GM23248 (cell line): ENCODE measurements at regions not wholly inside any gene's neighbourhood (a gene's known extent, or its start where the extent isn't known, plus 50 kb on each side); places are given as distances from the start of the nearest gene placed in this dataset.

ENCODE experiments used
- DNase-seq: peaks from one replicate; pipeline ENCODE4 v3.0.0-alpha.2; 2015
- H2AFZ ChIP-seq: fragments of 200-600 bp; sonication (generic); 2 replicates; pipeline ENCODE4 v1.6.1; 2016; ENCODE audit warnings: antibody characterized with exemption
- H3F3A ChIP-seq: fragments of 200-600 bp; sonication (generic); 2 replicates; pipeline ENCODE4 v1.6.1; 2016; ENCODE audit warnings: mild to moderate bottlenecking, antibody characterized with exemption, mixed run types; ENCODE audit not compliant: insufficient read depth
- H3K27ac ChIP-seq: fragments of 200-600 bp; sonication (generic); 2 replicates; pipeline ENCODE4 v1.5.1; 2016; ENCODE audit warnings: mild to moderate bottlenecking
- H3K27me3 ChIP-seq: fragments of 200-600 bp; sonication (generic); replicated peaks from 2 replicates; pipeline ENCODE4 v1.6.1; 2016; ENCODE audit warnings: mild to moderate bottlenecking; ENCODE audit not compliant: insufficient read depth
- H3K36me3 ChIP-seq: fragments of 200-600 bp; sonication (generic); 2 replicates; pipeline ENCODE4 v1.6.1; 2016; ENCODE audit warnings: low read depth, mild to moderate bottlenecking
- H3K4me1 ChIP-seq: fragments of 200-600 bp; sonication (generic); 2 replicates; pipeline ENCODE4 v1.6.1; 2016; ENCODE audit warnings: mild to moderate bottlenecking; ENCODE audit not compliant: insufficient read depth
- H3K4me2 ChIP-seq: fragments of 200-600 bp; sonication (generic); one replicate; pipeline ENCODE4 v1.6.1; 2016; ENCODE audit warnings: mild to moderate bottlenecking; ENCODE audit not compliant: unreplicated experiment
- H3K4me3 ChIP-seq: fragments of 200-600 bp; sonication (generic); 2 replicates; pipeline ENCODE4 v1.5.1; 2016; ENCODE audit warnings: mild to moderate bottlenecking
- H3K79me2 ChIP-seq: fragments of 200-600 bp; sonication (generic); 2 replicates; pipeline ENCODE4 v1.6.1; 2016; ENCODE audit warnings: mild to moderate bottlenecking; ENCODE audit not compliant: insufficient read depth
- H3K9ac ChIP-seq: fragments of 200-600 bp; sonication (generic); 2 replicates; pipeline ENCODE4 v1.6.1; 2016; ENCODE audit warnings: mild to moderate bottlenecking
- H3K9me2 ChIP-seq: fragments of 200-600 bp; sonication (generic); 2 replicates; pipeline ENCODE4 v1.6.1; 2016; ENCODE audit warnings: mixed run types, mild to moderate bottlenecking, moderate library complexity; ENCODE audit not compliant: insufficient read depth
- H3K9me3 ChIP-seq: fragments of 200-600 bp; sonication (generic); one replicate; pipeline ENCODE4 v1.6.1; 2017; ENCODE audit warnings: low read depth
- H4K20me1 ChIP-seq: fragments of 200-600 bp; sonication (generic); 2 replicates; pipeline ENCODE4 v1.6.0; 2016; ENCODE audit not compliant: insufficient read depth
- EZH2 ChIP-seq: fragments of 200-600 bp; sonication (generic); IDR thresholded peaks from 2 replicates; pipeline ENCODE4 v1.6.1; 2018; ENCODE audit warnings: antibody characterized with exemption, mild to moderate bottlenecking; ENCODE audit not compliant: insufficient read depth, poor library complexity, severe bottlenecking
- EZH2phosphoT487 ChIP-seq: fragments of 200-600 bp; sonication (generic); IDR thresholded peaks from 2 replicates; pipeline ENCODE4 v1.6.1; 2018; ENCODE audit warnings: antibody characterized with exemption, moderate library complexity, mild to moderate bottlenecking, low read depth; ENCODE audit not compliant: insufficient read depth
- WGBS, 2 experiments: methylation state at CpG; one replicate each; pipeline ENCODE4 v1.1.6; 2015 to 2017; ENCODE audit warnings: low lambda C conversion rate in 2 of 2, low coverage in 1 of 2; ENCODE audit errors: missing lambda C conversion rate in 2 of 2; 5-methylcytosine and 5-hydroxymethylcytosine counted together
- in situ Hi-C: fragments of 300-500 bp; cut with MboI; formaldehyde crosslinking; loops from 2 replicates; pipeline ENCODE4 v1.15.0; 2020

DNA sequence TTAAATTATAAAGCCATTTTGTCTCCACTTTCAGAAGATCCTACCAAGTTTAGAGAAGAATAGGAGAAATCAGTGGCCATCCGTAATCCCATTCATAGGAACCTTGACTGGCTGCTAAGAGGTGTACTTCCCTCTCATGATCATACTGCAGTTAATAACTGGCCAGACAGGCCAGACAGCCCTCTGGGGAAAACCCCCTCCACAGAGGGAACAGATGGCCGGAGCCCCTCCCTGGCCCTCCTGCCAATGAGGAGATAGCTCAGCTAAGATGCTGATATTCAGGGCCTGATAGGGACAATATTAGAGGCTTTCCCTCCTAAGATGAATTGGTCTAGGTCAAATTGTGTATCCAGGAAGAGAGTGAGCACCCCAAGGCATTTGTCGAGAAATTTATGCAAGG, 200.0 kb upstream of the MAOA start:
- H3K4me1 ChIP-seq = no peaks in the 10 kb centered on the region
- H2AFZ ChIP-seq = no peak overlapping the region
- no peak for DNase-seq
- H3F3A ChIP-seq = no peaks in the 10 kb centered on the region
- no peaks in the 10 kb centered on the region for H4K20me1 ChIP-seq
- H3K9me2 ChIP-seq = no peaks in the 10 kb centered on the region
- in situ Hi-C loops = no loop called here
- no peaks in the 10 kb centered on the region for H3K9me3 ChIP-seq
- H3K27ac ChIP-seq = no peak overlapping the region
- H3K27me3 ChIP-seq = no peaks in the 10 kb centered on the region
- 36 to 38% methylated on average over 2 to 3 of the region's 3 CpGs for WGBS, 2 experiments
- no peak overlapping the region for H3K9ac ChIP-seq
- TF ChIP-seq EZH2phosphoT487 = no peak
- TF ChIP-seq EZH2 = no peak
- H3K36me3 ChIP-seq = no peaks in the 10 kb centered on the region
- H3K4me3 ChIP-seq = no peak overlapping the region
- no peaks in the 10 kb centered on the region for H3K79me2 ChIP-seq
- H3K4me2 ChIP-seq = no peak overlapping the region

DNA sequence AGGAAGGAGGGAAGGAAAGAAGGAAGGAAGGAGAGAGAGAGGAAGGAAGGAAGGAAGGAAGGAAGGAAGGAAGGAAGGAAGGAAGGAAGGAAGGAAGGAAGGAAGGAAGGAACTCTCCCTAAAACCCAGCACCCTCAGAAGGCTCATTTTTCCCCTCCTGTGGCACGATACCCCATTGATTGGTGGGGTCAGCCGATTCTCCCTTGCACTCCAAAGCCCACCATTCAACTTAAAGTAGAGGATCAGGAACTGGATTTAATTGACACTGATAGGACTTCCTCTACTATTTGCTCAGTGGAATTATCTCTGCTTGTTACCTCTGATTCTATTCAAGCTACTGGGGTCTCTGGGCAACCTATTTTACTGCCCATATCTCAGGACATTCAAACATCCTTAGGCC, 199.2 kb upstream of the MAOA start:
- Histone ChIP-seq H3K27me3 (no peaks in the 10 kb centered on the region), H3F3A (no peaks in the 10 kb centered on the region), H3K79me2 (no peaks in the 10 kb centered on the region), H3K9me2 (no peaks in the 10 kb centered on the region), H3K9ac (no peak overlapping the region), H3K4me3 (no peak overlapping the region), H3K9me3 (no peaks in the 10 kb centered on the region), H3K4me2 (no peak overlapping the region), H3K4me1 (no peaks in the 10 kb centered on the region), H3K27ac (no peak overlapping the region), H2AFZ (no peak overlapping the region), H4K20me1 (no peaks in the 10 kb centered on the region), H3K36me3 (no peaks in the 10 kb centered on the region)
- 14% methylated on average over 2 of the region's 2 CpGs; no CpG with 5 or more reads in 1 of the 2 experiments for WGBS, 2 experiments
- in situ Hi-C loops = no loop called here
- TF ChIP-seq EZH2phosphoT487 (no peak), EZH2 (no peak)
- no peak for DNase-seq

DNA sequence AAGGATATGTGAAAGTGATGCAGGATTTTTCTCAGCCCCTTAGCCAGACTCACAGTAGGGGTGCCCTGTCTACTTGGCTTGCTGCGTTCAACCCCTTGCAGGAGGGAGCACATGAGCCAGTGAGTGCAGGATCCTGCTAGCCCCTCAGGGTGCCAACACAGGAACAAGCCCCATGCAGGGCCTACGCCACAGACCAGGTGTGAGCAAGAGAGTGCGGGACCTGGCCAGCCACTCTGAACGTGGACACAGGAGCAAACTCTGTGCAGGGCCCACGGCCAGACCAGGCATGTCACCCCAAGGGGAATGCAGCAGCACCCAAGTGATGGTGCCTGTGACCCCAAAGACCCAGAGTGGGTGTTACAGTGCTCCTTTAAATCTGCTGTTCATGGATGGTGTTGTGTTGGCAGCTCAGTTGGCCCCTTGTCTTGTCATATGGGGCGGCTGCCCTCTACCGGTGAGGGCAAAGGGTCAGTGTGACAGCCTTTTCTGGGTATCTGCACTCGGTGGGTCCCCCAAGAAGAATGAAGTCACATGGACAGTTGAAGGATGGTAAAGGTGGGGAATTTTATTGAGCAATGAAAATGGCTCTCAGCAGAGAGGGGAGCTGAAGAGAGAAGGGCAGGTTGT, 188.4 kb upstream of the MAOA start:
- in situ Hi-C loops = no loop called here
- Histone ChIP-seq H3K9ac (no peak overlapping the region), H3K79me2 (no peaks in the 10 kb centered on the region), H3K9me2 (no peaks in the 10 kb centered on the region), H3K27me3 (no peaks in the 10 kb centered on the region), H3K27ac (no peak overlapping the region), H3K9me3 (no peaks in the 10 kb centered on the region), H4K20me1 (no peaks in the 10 kb centered on the region), H2AFZ (no peak overlapping the region), H3K4me1 (no peaks in the 10 kb centered on the region), H3K4me3 (no peak overlapping the region), H3K4me2 (no peak overlapping the region), H3F3A (no peaks in the 10 kb centered on the region), H3K36me3 (no peaks in the 10 kb centered on the region)
- DNase-seq = no peak
- no peak for TF ChIP-seq EZH2phosphoT487
- no peak for TF ChIP-seq EZH2
- 40 to 49% methylated on average over 5 to 8 of the region's 8 CpGs for WGBS, 2 experiments

DNA sequence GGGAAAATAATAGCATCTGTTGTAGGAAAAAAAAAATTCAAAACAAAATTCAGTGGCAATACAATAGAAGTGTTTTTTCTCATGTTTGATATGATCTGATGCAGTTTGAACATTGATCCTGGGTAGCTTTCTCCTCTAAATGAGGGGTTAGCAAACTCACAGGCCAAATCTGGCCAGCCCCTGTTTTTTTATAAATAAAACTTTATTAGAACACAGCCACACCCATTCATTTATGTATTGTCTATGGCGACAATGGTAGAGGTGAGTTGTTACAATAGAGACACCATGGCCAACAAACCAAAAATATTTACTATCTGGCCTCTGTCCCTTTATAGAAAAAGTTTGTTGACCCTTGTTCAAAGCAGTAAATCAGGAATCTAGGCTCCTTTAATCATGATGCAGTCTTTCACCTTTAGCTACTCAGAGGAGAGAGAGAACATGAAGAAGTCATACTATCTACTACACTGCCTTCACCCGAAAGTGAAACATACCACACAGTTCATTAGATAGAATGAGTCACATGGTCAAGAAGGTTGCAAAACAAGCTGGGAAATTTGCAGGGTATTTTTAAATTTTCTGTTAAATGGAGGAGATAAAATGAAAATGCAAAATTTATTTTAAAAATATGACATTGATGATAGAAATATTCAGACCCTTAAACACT, 186.6 kb upstream of the MAOA start:
- Histone ChIP-seq H3K4me1 (no peaks in the 10 kb centered on the region), H4K20me1 (no peaks in the 10 kb centered on the region), H3K4me3 (no peak overlapping the region), H3K4me2 (no peak overlapping the region), H3K9ac (no peak overlapping the region), H3K79me2 (no peaks in the 10 kb centered on the region), H3K36me3 (no peaks in the 10 kb centered on the region), H3K27ac (no peak overlapping the region), H2AFZ (no peak overlapping the region), H3K9me3 (no peaks in the 10 kb centered on the region), H3K9me2 (no peaks in the 10 kb centered on the region), H3K27me3 (no peaks in the 10 kb centered on the region), H3F3A (no peaks in the 10 kb centered on the region)
- TF ChIP-seq EZH2phosphoT487 (no peak), EZH2 (no peak)
- no peak for DNase-seq
- 3 to 5% methylated on average over 2 of the region's 2 CpGs for WGBS, 2 experiments
- in situ Hi-C loops = no loop called here
